OCI-LY3 (cell line): ENCODE measurements at regions not wholly inside any gene's neighbourhood (a gene's known extent, or its start where the extent isn't known, plus 50 kb on each side); places are given as distances from the start of the nearest gene placed in this dataset.

Experiments
- EZH2phosphoT487 ChIP-seq: fragments of 200-600 bp; shearing (Covaris generic); IDR thresholded peaks from 2 replicates; pipeline ENCODE4 v1.6.1; 2018; ENCODE audit warnings: antibody characterized with exemption, mixed run types, low read depth
- TF ChIP-seq, protein P1 (sequence below): fragments of 200-600, 300-600 bp; sonication (generic); IDR thresholded peaks from 2 replicates; pipeline ENCODE4 v1.5.1; 2014; ENCODE audit warnings: antibody characterized with exemption, low read length, low read depth

DNA sequence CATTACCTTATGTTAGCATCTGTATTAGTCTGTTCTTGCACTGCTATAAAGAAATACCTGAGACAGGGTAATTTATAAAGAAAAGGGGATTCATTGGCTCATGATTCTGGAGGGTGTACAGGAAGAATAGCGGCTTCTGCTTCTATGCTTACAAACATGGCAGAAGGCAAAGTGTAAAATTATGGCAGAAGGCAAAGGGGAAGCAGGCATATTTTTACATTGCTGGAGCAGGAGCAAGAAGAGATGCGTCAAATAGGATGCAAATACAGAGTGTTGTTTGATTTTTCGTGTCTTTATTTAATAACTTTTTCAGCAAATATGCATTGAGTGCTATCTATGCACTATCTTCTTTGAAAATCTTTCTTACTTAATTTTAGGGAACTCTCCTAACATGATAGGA, 210.7 kb upstream of the SSTR1 start:
- TF ChIP-seq, protein P1, sequence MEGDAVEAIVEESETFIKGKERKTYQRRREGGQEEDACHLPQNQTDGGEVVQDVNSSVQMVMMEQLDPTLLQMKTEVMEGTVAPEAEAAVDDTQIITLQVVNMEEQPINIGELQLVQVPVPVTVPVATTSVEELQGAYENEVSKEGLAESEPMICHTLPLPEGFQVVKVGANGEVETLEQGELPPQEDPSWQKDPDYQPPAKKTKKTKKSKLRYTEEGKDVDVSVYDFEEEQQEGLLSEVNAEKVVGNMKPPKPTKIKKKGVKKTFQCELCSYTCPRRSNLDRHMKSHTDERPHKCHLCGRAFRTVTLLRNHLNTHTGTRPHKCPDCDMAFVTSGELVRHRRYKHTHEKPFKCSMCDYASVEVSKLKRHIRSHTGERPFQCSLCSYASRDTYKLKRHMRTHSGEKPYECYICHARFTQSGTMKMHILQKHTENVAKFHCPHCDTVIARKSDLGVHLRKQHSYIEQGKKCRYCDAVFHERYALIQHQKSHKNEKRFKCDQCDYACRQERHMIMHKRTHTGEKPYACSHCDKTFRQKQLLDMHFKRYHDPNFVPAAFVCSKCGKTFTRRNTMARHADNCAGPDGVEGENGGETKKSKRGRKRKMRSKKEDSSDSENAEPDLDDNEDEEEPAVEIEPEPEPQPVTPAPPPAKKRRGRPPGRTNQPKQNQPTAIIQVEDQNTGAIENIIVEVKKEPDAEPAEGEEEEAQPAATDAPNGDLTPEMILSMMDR = no peak
- no peak for TF ChIP-seq EZH2phosphoT487
